NCI-H446 treated with DMSO at 0.1 percent for 48 hours (cell line): ENCODE measurements at regions not wholly inside any gene's neighbourhood (a gene's known extent, or its start where the extent isn't known, plus 50 kb on each side); places are given as distances from the start of the nearest gene placed in this dataset.

ENCODE experiments used
- DNase-seq: peaks from one replicate; lab custom pipeline; 2025; lab: John Stamatoyannopoulos, UW

- DNase-seq = no peak
Measured at GRCh38 chr2:174668075-174668474, 70.5 kb upstream of the WIPF1 start.

- DNase-seq = no peak
Measured at GRCh38 chr2:174667250-174667860, 69.8 kb upstream of the WIPF1 start.

GRCh38 chr2:174666845-174667244 lies 69.2 kb upstream of the WIPF1 start:
- no peak for DNase-seq

- DNase-seq = no peak
Measured at GRCh38 chr2:174666312-174666711, 68.7 kb upstream of the WIPF1 start.

- DNase-seq = no peak
Measured at GRCh38 chr2:174664084-174664759, 66.6 kb upstream of the WIPF1 start.

GRCh38 chr2:174663550-174663949 lies 65.9 kb upstream of the WIPF1 start:
- no peak for DNase-seq

GRCh38 chr2:174662859-174663258 lies 65.3 kb upstream of the WIPF1 start:
- DNase-seq = no peak

GRCh38 chr2:174662459-174662858 lies 64.9 kb upstream of the WIPF1 start:
- no peak for DNase-seq

GRCh38 chr2:174660984-174661675 lies 63.5 kb upstream of the WIPF1 start:
- no peak for DNase-seq

- no peak for DNase-seq
Measured at GRCh38 chr2:174659069-174659900, 61.7 kb upstream of the WIPF1 start.

- DNase-seq = no peak
Measured at GRCh38 chr2:174656676-174657176, 59.1 kb upstream of the WIPF1 start.

GRCh38 chr2:174656035-174656434 lies 58.4 kb upstream of the WIPF1 start:
- no peak for DNase-seq

GRCh38 chr2:174654419-174654941 lies 56.9 kb upstream of the WIPF1 start:
- DNase-seq = no peak

- no peak for DNase-seq
Measured at GRCh38 chr2:174648896-174649295, 51.3 kb upstream of the WIPF1 start.
